ENCODE measurements at regions not wholly inside any gene's neighbourhood (a gene's known extent, or its start where the extent isn't known, plus 50 kb on each side); places are given as distances from the start of the nearest gene placed in this dataset.
A peak's percentile ranks its signal among the peaks of the same experiment; 100 is the strongest.

DNA sequence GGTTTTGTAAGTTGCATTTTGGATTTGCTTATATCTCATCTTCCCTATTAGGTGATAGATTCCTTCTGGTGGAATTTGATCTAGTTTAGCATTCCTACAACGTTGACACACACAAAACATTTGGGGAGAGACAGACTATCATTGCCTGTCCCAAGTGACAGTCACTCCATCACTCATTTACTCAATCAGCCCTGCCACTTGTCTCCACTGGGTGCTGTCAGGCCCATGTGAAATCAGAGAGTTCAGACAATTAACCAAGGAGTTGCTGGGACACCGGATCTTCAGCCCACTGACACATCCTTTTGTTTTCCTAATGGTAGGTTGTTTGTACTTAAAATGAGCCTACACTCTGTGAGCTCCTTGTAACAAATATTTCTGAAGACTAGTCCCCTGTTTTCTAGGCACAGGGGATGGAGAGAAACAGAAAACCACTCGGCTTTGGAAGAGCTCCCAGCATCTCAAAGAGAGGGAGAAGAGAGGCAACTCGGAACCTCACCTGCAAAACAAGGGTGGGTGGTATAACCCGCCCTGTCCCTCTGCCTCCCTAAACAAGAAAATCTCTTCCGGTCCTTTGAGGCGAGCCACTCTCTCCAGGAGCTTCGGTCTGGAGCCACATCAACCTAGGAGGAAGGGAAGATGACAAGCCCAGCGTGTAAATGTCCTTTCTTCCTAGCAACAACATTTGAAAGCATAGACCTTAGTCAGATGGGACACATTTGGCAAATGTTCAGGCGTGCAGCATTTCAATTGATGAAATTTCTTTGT lies 440.9 kb upstream of the KLF12 start:
- no peak for DNase-seq (ENCODE audit: low read depth)
- TF ChIP-seq, protein P1, sequence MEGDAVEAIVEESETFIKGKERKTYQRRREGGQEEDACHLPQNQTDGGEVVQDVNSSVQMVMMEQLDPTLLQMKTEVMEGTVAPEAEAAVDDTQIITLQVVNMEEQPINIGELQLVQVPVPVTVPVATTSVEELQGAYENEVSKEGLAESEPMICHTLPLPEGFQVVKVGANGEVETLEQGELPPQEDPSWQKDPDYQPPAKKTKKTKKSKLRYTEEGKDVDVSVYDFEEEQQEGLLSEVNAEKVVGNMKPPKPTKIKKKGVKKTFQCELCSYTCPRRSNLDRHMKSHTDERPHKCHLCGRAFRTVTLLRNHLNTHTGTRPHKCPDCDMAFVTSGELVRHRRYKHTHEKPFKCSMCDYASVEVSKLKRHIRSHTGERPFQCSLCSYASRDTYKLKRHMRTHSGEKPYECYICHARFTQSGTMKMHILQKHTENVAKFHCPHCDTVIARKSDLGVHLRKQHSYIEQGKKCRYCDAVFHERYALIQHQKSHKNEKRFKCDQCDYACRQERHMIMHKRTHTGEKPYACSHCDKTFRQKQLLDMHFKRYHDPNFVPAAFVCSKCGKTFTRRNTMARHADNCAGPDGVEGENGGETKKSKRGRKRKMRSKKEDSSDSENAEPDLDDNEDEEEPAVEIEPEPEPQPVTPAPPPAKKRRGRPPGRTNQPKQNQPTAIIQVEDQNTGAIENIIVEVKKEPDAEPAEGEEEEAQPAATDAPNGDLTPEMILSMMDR (IDR thresholded peaks at IDR 0.05; ENCODE audit: control insufficient read depth, insufficient read depth, low read depth, low read length, missing control alignments): no peak
- H3K4me3 ChIP-seq (ENCODE audit: control insufficient read depth, low read depth, low read length): peak overlapping the region; percentile 50

DNA sequence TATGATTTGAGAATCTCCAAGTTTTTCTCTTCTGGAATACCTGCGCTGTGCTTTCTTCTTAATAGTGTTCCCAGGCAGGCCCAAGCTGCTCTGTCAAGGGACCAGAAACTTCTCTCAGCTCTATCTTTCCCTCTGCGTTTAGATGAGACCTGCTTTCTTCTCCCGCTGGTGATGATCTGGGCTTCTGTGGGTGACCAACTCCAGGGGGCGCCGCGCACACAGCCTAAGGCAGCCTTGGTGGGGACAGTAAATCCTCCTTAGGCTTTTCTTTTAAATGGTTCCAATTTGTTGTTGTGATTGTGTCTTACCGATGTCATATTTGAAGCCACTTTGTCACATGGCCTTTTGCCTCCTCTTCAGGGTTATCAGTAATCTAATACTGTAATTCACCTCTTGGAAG lies 439.4 kb upstream of the KLF12 start:
- TF ChIP-seq, protein P1 (IDR thresholded peaks at IDR 0.05; ENCODE audit: control insufficient read depth, insufficient read depth, low read depth, low read length, missing control alignments): peak; percentile 12
- H3K4me3 ChIP-seq (ENCODE audit: control insufficient read depth, low read depth, low read length): no peak overlapping the region
- no peak for DNase-seq (ENCODE audit: low read depth)

DNA sequence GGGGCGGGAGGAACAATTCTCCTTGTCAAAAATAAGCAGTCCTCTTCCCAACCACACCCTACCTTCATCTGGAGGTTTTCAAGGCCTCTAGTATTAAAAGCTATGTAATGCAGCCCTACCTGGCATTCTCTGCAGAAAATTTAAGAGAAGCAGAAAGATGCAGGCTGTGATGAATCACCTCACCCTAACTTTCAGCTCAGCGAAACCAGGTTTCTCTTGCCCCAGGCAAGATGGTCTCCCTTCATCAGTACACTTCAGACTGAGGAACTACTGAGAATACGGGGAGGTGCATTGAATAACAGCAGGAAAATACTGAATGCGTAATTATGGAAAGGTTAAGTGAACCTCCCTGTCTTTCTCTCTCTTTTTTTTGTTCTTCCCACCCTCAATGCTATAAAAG lies 437.6 kb upstream of the KLF12 start:
- TF ChIP-seq, protein P1 (IDR thresholded peaks at IDR 0.05; ENCODE audit: control insufficient read depth, insufficient read depth, low read depth, low read length, missing control alignments): no peak
- no peak overlapping the region for H3K4me3 ChIP-seq (ENCODE audit: control insufficient read depth, low read depth, low read length)
- DNase-seq (ENCODE audit: low read depth): no peak

DNA sequence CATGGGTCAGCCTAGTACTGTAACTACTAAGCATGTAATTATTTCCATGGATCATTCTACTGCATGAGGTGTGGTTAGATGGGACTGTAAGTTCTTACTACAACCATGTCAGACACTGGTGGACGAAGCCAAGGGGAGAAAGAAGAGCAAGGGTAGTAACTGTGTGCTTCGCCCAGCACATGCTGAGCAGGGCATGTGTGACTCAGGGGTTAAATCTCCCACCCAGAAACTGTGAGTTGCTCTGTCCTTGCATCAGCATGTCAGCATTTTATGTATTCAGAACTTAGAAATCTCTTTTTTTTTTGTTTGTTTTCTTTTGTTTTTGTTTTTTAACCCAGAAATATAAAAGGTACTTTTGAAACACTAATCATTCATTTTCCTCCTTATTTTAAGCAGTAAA lies 436.6 kb upstream of the KLF12 start:
- peak; percentile 23 for DNase-seq (ENCODE audit: low read depth)

DNA sequence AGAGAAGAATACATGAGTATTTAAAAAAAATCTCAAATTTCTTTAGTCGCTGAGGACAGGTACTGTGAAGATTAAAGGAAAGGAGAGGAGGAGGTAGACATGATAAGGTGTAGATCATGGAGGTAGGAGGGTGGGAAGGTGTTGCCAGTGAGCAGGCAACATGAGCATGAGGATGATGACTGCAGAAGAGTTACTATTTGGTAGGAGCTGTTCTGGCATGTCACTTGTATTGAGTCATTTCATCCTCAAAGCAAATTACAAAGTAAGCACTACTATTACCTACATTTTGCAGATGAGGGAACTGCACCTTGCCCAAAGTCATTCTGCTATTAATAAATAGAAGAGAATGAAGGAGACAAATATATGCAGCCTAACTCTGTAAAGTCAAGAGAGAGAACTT lies 435.8 kb upstream of the KLF12 start:
- no peak overlapping the region for H3K4me3 ChIP-seq (ENCODE audit: control insufficient read depth, low read depth, low read length)
- TF ChIP-seq, protein P1 (IDR thresholded peaks at IDR 0.05; ENCODE audit: control insufficient read depth, insufficient read depth, low read depth, low read length, missing control alignments): no peak
- no peak for DNase-seq (ENCODE audit: low read depth)

More for the DNA sequence above, 436.6 kb upstream of the KLF12 start:
- H3K4me3 ChIP-seq (ENCODE audit: control insufficient read depth, low read depth, low read length): no peak overlapping the region
- TF ChIP-seq, protein P1 (IDR thresholded peaks at IDR 0.05; ENCODE audit: control insufficient read depth, insufficient read depth, low read depth, low read length, missing control alignments): no peak

DNA sequence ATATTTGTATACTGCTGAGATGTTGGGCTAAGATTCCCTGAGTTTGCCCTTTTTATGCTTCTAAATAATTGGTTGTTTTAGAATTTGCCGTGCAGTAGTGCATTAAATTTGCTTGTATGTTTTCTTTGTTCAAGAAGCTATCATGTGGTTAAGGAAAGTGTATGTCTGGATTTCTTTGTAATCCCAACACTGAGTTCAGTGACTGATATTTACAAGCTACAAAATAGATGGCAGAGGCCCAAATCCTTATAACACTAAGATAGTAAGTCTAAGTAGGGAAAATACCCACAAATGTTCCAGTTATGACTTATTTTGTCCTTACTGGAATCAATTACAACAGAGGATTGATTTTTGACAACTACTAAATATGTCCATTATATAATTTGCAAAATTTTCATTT lies 435.0 kb upstream of the KLF12 start:
- no peak overlapping the region for H3K4me3 ChIP-seq (ENCODE audit: control insufficient read depth, low read depth, low read length)
- TF ChIP-seq, protein P1 (IDR thresholded peaks at IDR 0.05; ENCODE audit: control insufficient read depth, insufficient read depth, low read depth, low read length, missing control alignments): no peak
- no peak for DNase-seq (ENCODE audit: low read depth)
